CD4-positive, alpha-beta T cell treated with Interleukin-15 for 4 hours (primary cell): ENCODE measurements at regions not wholly inside any gene's neighbourhood (a gene's known extent, or its start where the extent isn't known, plus 50 kb on each side); places are given as distances from the start of the nearest gene placed in this dataset.

Experiments used
- DNase-seq: peaks from one replicate; pipeline ENCODE4 v3.0.0-alpha.2; 2020; ENCODE audit warnings: low spot score

DNA sequence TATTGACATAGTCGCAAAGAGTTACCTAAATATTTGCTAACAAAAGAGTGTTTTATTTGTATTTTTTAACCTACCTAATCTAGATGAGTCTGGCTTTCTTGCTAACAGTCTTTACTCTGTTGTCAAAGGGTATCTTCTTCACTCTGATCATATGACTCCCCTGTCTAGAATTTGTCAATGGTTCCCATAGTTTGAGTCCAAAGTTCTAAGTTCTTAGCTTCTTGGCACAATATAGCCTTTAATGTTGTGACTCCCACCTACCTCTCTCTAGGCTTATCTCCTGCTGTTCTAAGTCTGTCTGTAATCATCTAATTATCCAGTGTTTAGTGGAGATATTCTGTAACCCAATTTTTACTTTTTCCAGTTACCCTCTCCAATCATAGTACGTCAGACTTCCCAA is 104.3 kb upstream of the PDE3A start:
- DNase-seq, result no peak

DNA sequence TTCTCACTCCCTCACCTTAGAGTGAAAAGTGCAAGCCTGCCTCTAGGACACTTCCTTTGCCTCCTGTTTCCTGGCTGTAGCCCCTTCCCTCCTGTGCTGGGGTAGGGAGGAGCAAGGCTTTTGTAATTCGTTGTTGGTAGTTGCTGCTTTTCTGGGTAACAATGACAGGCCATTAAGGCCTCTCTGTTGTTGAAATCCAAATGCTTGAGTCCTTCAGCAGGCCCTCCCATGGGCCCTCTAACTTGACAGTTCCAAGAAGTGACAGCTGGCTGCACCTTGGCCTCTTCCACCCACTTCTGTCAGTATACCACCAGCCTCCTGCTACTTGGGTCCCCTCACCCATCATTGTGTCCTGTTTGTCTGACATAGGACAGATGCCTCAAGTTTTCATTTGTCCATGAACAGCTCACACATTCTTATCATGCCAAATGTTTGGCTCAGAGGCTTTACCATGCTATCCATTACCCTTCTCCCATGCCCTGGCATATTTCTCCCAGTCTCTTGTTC is 103.7 kb upstream of the PDE3A start:
- no peak for DNase-seq

- DNase-seq, result no peak
Measured at GRCh38 chr12:20268121-20268732, 100.1 kb upstream of the PDE3A start.

DNA sequence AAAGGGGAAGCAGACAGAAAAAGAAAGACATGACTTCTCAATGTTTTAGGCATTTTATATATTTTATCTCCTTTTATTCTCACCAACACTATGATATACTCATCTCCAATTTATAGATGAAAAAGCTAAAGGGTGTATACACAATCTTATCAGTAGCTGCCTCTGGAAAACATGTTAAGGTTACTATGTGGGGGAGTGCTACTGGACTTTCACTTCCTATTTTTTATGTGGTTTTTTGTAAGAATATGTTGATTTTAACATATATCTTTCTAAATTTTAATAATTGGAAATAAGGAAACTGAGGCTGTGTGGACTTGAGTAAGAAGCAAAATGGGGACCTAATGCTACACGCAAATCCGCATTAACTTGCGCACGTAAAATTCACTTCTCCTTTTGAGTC is 99.6 kb upstream of the PDE3A start:
- DNase-seq, result no peak

GRCh38 chr12:20269337-20270067 is 98.8 kb upstream of the PDE3A start:
- no peak for DNase-seq

DNA sequence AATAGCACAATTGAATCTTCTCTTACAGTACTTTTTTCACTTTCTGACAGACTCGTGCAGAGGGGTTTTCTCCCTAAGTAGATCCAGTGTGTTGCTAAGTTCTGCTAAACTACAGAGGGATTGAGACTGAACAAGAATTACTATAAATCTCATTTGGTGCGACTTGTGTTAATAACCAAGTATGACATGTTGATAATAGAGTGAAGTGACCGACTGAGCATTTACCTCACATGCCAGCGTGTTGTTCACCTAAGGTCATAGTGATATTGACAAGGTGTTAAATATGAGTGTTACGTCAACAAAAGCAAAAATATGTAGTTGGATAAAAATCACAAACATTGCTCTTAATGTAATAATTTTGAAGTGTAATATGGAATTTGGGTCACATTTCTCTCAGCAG is 97.8 kb upstream of the PDE3A start:
- DNase-seq, result no peak

DNA sequence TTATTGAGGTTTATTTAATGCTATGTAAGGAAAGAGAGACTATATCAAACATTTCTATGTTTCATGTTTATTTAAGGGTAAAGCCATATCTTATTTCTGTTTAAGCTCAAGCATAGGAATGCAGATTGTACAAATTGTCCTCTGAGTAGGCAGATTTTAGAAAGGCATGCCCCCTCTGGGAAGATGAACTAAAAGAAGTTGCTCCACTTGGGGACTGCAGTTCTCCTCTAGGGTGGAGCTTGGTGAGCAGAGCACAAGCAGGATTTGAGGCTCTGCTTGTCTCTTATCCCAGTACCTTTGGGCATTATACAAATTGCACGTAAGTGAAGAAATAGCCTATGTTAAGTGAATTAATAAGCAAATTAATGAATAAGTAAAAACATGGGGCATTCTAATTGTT is 96.2 kb upstream of the PDE3A start:
- no peak for DNase-seq

DNA sequence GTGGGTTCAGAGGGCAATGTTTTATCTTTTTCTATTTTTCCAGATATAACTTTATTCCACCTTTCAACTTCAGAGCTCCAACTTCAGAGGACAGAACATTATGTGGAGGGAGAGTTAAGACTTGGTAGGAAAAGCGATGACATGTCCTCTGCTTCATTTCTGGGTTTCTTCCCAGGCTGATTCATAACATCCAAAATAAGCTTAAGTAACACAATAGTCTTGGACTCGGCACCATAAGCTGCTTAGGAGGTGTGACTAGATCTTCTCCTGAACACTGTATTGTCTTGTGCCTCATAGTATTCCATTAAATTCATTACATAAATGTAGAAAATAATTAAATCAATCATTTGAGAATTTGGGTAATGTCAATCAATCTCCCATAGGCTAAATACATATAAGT is 95.5 kb upstream of the PDE3A start:
- DNase-seq, result no peak

GRCh38 chr12:20274008-20274407 is 94.3 kb upstream of the PDE3A start:
- DNase-seq, result no peak

GRCh38 chr12:20278276-20278675 is 90.1 kb upstream of the PDE3A start:
- DNase-seq, result no peak

DNA sequence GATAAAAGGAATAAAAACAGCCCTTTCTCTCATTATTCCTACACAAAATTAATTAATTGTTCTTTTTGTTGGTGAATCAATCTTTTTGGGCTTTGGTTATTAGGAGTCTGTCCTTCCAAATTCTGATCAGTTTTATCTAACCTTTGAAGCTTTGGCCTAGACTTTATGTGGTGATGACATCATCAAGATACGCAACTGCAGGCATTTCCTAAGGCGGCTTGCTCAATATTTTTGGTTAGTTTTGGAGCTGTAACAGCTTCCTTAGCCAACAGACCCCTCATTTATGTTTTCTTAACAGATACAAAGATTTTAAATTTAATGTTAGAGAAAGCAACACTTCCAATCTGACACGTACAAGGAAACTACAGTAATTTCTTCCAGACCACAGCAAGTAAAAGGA is 87.8 kb upstream of the PDE3A start:
- DNase-seq, result no peak

- no peak for DNase-seq
Measured at GRCh38 chr12:20282401-20282800, 85.9 kb upstream of the PDE3A start.

- no peak for DNase-seq
Measured at GRCh38 chr12:20283482-20283881, 84.9 kb upstream of the PDE3A start.

DNA sequence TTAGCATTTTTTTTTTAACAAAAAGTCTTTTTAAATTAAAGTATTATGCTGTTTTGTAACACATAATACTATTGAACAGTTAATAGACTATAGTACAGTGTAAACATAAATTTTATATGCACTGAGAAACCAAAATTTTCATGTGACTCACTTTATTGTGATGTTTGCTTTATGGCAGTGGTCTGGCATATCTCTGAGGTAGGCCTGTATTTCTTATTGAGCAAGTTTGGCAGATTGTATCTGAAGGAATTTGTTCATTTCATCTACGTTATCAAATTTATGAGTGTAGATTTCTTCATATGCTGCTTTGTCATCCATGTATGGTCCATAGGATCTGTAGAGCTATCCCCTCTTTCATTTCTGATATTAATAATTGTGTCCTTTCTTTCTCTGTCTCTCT is 78.8 kb upstream of the PDE3A start:
- DNase-seq, result no peak

GRCh38 chr12:20300457-20300856 is 67.9 kb upstream of the PDE3A start:
- DNase-seq, result no peak

GRCh38 chr12:20305470-20305869 is 62.9 kb upstream of the PDE3A start:
- no peak for DNase-seq

GRCh38 chr12:20309504-20310148 is 58.7 kb upstream of the PDE3A start:
- DNase-seq, result no peak

GRCh38 chr12:20314328-20314727 is 54.0 kb upstream of the PDE3A start:
- no peak for DNase-seq

DNA sequence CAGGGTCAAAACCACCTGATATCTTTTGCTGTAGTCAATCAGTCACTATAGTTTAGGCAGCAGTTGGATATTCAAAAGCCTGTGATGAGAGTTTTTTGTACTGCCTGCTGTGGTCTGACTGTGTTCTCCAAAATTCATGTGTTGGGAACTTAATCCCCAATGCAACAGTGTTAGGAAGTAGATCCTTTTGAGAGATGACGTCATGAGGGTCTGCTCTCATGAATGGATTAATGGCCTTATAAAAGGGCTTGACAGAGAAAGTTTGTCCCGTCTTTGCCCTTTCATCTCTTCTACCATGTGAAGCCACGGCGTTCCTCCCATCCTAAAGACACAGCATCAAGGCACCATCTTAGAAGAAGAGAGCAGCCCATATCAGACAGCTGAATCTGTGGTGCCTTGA is 50.8 kb upstream of the PDE3A start:
- no peak for DNase-seq
